ENCODE measurements at regions not wholly inside any gene's neighbourhood (a gene's known extent, or its start where the extent isn't known, plus 50 kb on each side); places are given as distances from the start of the nearest gene placed in this dataset.

- intact Hi-C loops (cut with micrococcal nuclease): no loop called here
- H3K36me3 Mint-ChIP-seq: no peaks in the 10 kb centered on the region
- Histone ChIP-seq H3K9me3 (replicated peaks in 1 of 2; ENCODE audit: control insufficient read depth in 1 of 2, insufficient read depth in 1 of 2, low read length in 2 of 2) (peaks cover 11 to 16% of the 10 kb centered on the region in 2 donors), H3K27me3 (ENCODE audit: control insufficient read depth in 2 of 2, insufficient read depth in 2 of 2, low read length in 2 of 2) (no peaks in the 10 kb centered on the region), H3K27ac (ENCODE audit: low read depth in 1 of 2, low read length in 2 of 2) (no peak overlapping the region), H2AFZ (ENCODE audit: insufficient read depth, low read depth, low read length, poor library complexity, severe bottlenecking) (no peak overlapping the region), H3K4me3 (replicated peaks in 1 of 3; ENCODE audit: low read depth in 2 of 3, low read length in 3 of 3) (no peak overlapping the region), H4K20me1 (ENCODE audit: insufficient read depth, low read length) (no peaks in the 10 kb centered on the region), H3K9ac (ENCODE audit: insufficient read depth, low read length, poor library complexity, severe bottlenecking) (no peak overlapping the region), H3K4me2 (replicated peaks; ENCODE audit: extremely low read depth, low read length, poor library complexity, severe bottlenecking) (no peak overlapping the region), H3K79me2 (ENCODE audit: insufficient read depth, low read length) (no peaks in the 10 kb centered on the region), H3K36me3 (replicated peaks in 1 of 2; ENCODE audit: control insufficient read depth in 1 of 2, insufficient read depth in 2 of 2, low read length in 2 of 2) (no peaks in the 10 kb centered on the region), H3K4me1 (ENCODE audit: control insufficient read depth in 1 of 2, insufficient read depth in 2 of 2, low read length in 2 of 2) (no peaks in the 10 kb centered on the region)
- H3K9me3 Mint-ChIP-seq: peaks cover 2 to 14% (median 8%) of the 10 kb centered on the region in 7 donors
- no peak overlapping the region for H3K4me3 Mint-ChIP-seq
- no peaks in the 10 kb centered on the region for H3K4me1 Mint-ChIP-seq
- H3K27ac Mint-ChIP-seq: no peak overlapping the region
- TF ChIP-seq CTCF (IDR thresholded peaks at IDR 0.05): no peak
- no peak for DNase-seq
- H3K27me3 Mint-ChIP-seq (ENCODE audit: low read depth in 3 of 3): no peaks in the 10 kb centered on the region
- 67% methylated on average over 1 of the region's 5 CpGs for WGBS (ENCODE audit: insufficient coverage)
Observed at GRCh38 chr14:82420871-82421270, 887.2 kb upstream of the SEL1L start.

- no peaks in the 10 kb centered on the region for H3K36me3 ChIP-seq (replicated peaks in 1 of 2; ENCODE audit: control insufficient read depth in 1 of 2, insufficient read depth in 2 of 2, low read length in 2 of 2)
- no peaks in the 10 kb centered on the region for H4K20me1 ChIP-seq (ENCODE audit: insufficient read depth, low read length)
- no peak overlapping the region for H3K4me3 Mint-ChIP-seq
- no peaks in the 10 kb centered on the region for H3K27me3 Mint-ChIP-seq (ENCODE audit: low read depth in 3 of 3)
- intact Hi-C loops (cut with micrococcal nuclease): no loop called here
- no peaks in the 10 kb centered on the region for H3K4me1 Mint-ChIP-seq
- H3K27ac Mint-ChIP-seq: no peak overlapping the region
- DNase-seq: no peak
- H3K9ac ChIP-seq (ENCODE audit: insufficient read depth, low read length, poor library complexity, severe bottlenecking): no peak overlapping the region
- no peaks in the 10 kb centered on the region for H3K36me3 Mint-ChIP-seq
- WGBS (ENCODE audit: insufficient coverage): 86% methylated on average over 2 of the region's 4 CpGs
- H2AFZ ChIP-seq (ENCODE audit: insufficient read depth, low read depth, low read length, poor library complexity, severe bottlenecking): no peak overlapping the region
- H3K27me3 ChIP-seq (ENCODE audit: control insufficient read depth in 2 of 2, insufficient read depth in 2 of 2, low read length in 2 of 2): no peaks in the 10 kb centered on the region
- H3K27ac ChIP-seq (ENCODE audit: low read depth in 1 of 2, low read length in 2 of 2): no peak overlapping the region
- no peaks in the 10 kb centered on the region for H3K79me2 ChIP-seq (ENCODE audit: insufficient read depth, low read length)
- no peak overlapping the region for H3K4me3 ChIP-seq (replicated peaks in 1 of 3; ENCODE audit: low read depth in 2 of 3, low read length in 3 of 3)
- H3K4me2 ChIP-seq (replicated peaks; ENCODE audit: extremely low read depth, low read length, poor library complexity, severe bottlenecking): no peak overlapping the region
- peaks cover 2 to 14% (median 8%) of the 10 kb centered on the region in 7 donors for H3K9me3 Mint-ChIP-seq
- no peak for TF ChIP-seq CTCF (IDR thresholded peaks at IDR 0.05)
- peaks cover 11 to 16% of the 10 kb centered on the region in 2 donors for H3K9me3 ChIP-seq (replicated peaks in 1 of 2; ENCODE audit: control insufficient read depth in 1 of 2, insufficient read depth in 1 of 2, low read length in 2 of 2)
- H3K4me1 ChIP-seq (ENCODE audit: control insufficient read depth in 1 of 2, insufficient read depth in 2 of 2, low read length in 2 of 2): no peaks in the 10 kb centered on the region
Observed at GRCh38 chr14:82421286-82421685, 887.6 kb upstream of the SEL1L start.

Measured in CD14-positive monocyte (primary cell).